HUES64 (cell line): ENCODE measurements at regions not wholly inside any gene's neighbourhood (a gene's known extent, or its start where the extent isn't known, plus 50 kb on each side); places are given as distances from the start of the nearest gene placed in this dataset.
"Not testable (repeated sequence)": the region's sequence is repeated elsewhere in the genome, so short reads cannot be mapped to it uniquely, and the experiment has no call there.

Experiments used
- H3K27ac ChIP-seq: 2 replicates; pipeline ENCODE4 v1.7.0; 2013; ENCODE audit warnings: low read depth, low read length, inconsistent platforms
- H3K27me3 ChIP-seq: 2 replicates; pipeline ENCODE4 v1.6.1; 2013; ENCODE audit warnings: mild to moderate bottlenecking, low read length; ENCODE audit not compliant: insufficient read depth
- H3K36me3 ChIP-seq: 2 replicates; pipeline ENCODE4 v1.6.1; 2013; ENCODE audit warnings: mild to moderate bottlenecking, low read length; ENCODE audit not compliant: insufficient read depth
- H3K4me1 ChIP-seq: 2 replicates; pipeline ENCODE4 v1.6.1; 2013; ENCODE audit warnings: mild to moderate bottlenecking, low read length, moderate library complexity; ENCODE audit not compliant: insufficient read depth
- H3K4me3 ChIP-seq: 2 replicates; pipeline ENCODE4 v1.5.1; 2013; ENCODE audit warnings: mild to moderate bottlenecking, low read length, moderate library complexity
- H3K9ac ChIP-seq: 2 replicates; pipeline ENCODE4 v1.6.1; 2013; ENCODE audit warnings: mild to moderate bottlenecking, low read depth, low read length
- H3K9me3 ChIP-seq: 2 replicates; pipeline ENCODE4 v1.6.1; 2013; ENCODE audit warnings: low read depth, low read length; ENCODE audit not compliant: insufficient read depth
- WGBS: fragments of 150-250, 120-280 bp; methylation state at CpG from one replicate; pipeline ENCODE4 v1.1.7; 2013; ENCODE audit warnings: missing lambda C conversion rate; 5-methylcytosine and 5-hydroxymethylcytosine counted together

- Histone ChIP-seq H3K9ac (no peak overlapping the region), H3K9me3 (no peaks in the 10 kb centered on the region), H3K27ac (no peak overlapping the region), H3K4me1 (no peaks in the 10 kb centered on the region), H3K4me3 (no peak overlapping the region), H3K27me3 (no peaks in the 10 kb centered on the region), H3K36me3 (peaks cover 9% of the 10 kb centered on the region; the same call in 1 of the 2 replicates)
- WGBS: 79% methylated on average over 2 of the region's 3 CpGs
Measured at GRCh38 chrX:122246937-122247336, 937.1 kb upstream of the GRIA3 start.

GRCh38 chrX:122248681-122249080, 935.4 kb upstream of the GRIA3 start:
- Histone ChIP-seq H3K9me3 (no peaks in the 10 kb centered on the region), H3K9ac (no peak overlapping the region), H3K27me3 (no peaks in the 10 kb centered on the region; the same call in 1 of the 2 replicates), H3K4me3 (no peak overlapping the region), H3K36me3 (no peaks in the 10 kb centered on the region), H3K4me1 (no peaks in the 10 kb centered on the region), H3K27ac (no peak overlapping the region)

DNA sequence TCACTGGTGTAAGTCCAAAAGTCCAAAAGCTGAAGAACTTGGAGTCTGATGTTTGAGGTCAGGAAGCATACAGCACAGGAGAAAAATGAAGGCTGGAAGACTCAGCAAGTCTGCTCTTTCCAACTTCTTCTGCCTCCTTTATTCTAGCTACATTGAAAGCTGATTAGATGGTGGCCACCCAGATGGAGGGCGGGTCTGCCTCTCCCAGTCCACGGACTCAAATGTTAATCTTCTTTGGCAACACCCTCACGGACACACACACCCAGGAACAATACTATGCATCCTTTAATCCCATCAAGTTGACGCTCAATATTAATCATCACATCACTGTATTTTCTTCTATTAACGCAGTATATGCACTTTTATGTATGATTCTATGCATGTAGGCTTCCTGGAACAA, 931.6 kb upstream of the GRIA3 start:
- Histone ChIP-seq H3K27me3 (no peaks in the 10 kb centered on the region; the same call in 1 of the 2 replicates), H3K27ac (no peak overlapping the region), H3K4me3 (no peak overlapping the region), H3K36me3 (no peaks in the 10 kb centered on the region), H3K9me3 (no peaks in the 10 kb centered on the region), H3K9ac (no peak overlapping the region), H3K4me1 (no peaks in the 10 kb centered on the region)
- WGBS: 83% methylated on average over 5 of the region's 5 CpGs

DNA sequence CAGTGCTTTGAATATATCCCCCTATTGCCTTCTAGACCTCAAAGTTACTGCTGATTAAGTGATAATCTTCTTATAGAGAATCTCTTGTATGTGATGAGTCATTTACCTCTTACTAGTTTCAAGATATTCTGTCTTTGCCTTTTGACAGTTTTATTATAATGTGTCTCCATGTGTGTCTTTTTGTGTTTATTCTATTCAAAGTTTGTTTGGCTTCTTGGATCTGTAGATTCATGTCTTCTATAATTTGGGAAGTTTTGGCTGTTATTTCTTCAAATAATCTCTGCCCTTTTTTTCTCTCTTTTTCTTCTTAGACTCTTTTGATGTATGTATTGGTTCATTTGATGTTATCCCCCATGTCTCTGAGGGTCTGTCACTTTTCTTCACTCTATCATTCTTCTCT, 915.7 kb upstream of the GRIA3 start:
- no peak overlapping the region for H3K4me3 ChIP-seq
- H3K9me3 ChIP-seq: no peaks in the 10 kb centered on the region
- H3K9ac ChIP-seq: no peak overlapping the region
- H3K27me3 ChIP-seq: no peaks in the 10 kb centered on the region
- H3K36me3 ChIP-seq: no peaks in the 10 kb centered on the region
- H3K27ac ChIP-seq: no peak overlapping the region
- H3K4me1 ChIP-seq: no peaks in the 10 kb centered on the region

- Histone ChIP-seq H3K27ac (no peak overlapping the region), H3K4me3 (no peak overlapping the region), H3K27me3 (no peaks in the 10 kb centered on the region), H3K4me1 (no peaks in the 10 kb centered on the region), H3K9me3 (no peaks in the 10 kb centered on the region), H3K9ac (no peak overlapping the region), H3K36me3 (no peaks in the 10 kb centered on the region)
Measured at GRCh38 chrX:122269243-122269781, 914.8 kb upstream of the GRIA3 start.

- no peak overlapping the region for H3K27ac ChIP-seq
- no peaks in the 10 kb centered on the region for H3K36me3 ChIP-seq
- 96% methylated on average over 5 of the region's 7 CpGs for WGBS
Measured at GRCh38 chrX:122270809-122271494, 913.1 kb upstream of the GRIA3 start.

DNA sequence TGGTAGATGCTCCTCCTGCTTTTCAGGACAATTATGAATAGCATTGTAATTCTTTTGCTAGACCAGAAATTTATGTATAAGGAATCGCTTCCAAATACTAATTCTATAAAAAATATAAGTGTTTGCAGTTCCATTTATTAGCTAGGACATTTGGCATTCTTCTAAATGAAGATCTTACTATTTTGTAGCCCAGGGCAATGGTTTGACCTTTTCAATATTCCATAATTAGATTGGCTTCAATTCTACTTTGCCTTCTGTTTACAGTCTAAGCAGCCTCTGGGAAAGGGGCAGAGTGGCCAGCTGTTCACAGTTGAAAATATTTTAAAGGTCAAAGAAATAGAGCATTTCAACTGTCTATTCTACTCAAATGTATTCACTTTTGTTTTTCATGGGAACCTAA, 912.1 kb upstream of the GRIA3 start:
- WGBS: no CpG with 5 or more reads among the region's 1 CpG
- Histone ChIP-seq H3K27me3 (no peaks in the 10 kb centered on the region), H3K4me1 (no peaks in the 10 kb centered on the region), H3K9ac (no peak overlapping the region), H3K4me3 (no peak overlapping the region), H3K27ac (no peak overlapping the region), H3K9me3 (no peaks in the 10 kb centered on the region), H3K36me3 (no peaks in the 10 kb centered on the region)

More at GRCh38 chrX:122270809-122271494, 913.1 kb upstream of the GRIA3 start:
- H3K4me1 ChIP-seq: no peaks in the 10 kb centered on the region
- no peak overlapping the region for H3K9ac ChIP-seq
- H3K9me3 ChIP-seq: no peaks in the 10 kb centered on the region
- H3K4me3 ChIP-seq: no peak overlapping the region
- no peaks in the 10 kb centered on the region for H3K27me3 ChIP-seq

GRCh38 chrX:122279746-122280145, 904.3 kb upstream of the GRIA3 start:
- Histone ChIP-seq H3K4me1 (no peaks in the 10 kb centered on the region), H3K27ac (no peak overlapping the region), H3K9me3 (no peaks in the 10 kb centered on the region), H3K9ac (no peak overlapping the region), H3K4me3 (no peak overlapping the region), H3K27me3 (no peaks in the 10 kb centered on the region), H3K36me3 (no peaks in the 10 kb centered on the region)
- no CpG with 5 or more reads among the region's 1 CpG for WGBS

- H3K4me1 ChIP-seq, H3K9ac ChIP-seq, H3K9me3 ChIP-seq, H3K27ac ChIP-seq, H3K4me3 ChIP-seq, H3K36me3 ChIP-seq, H3K27me3 ChIP-seq: not testable (repeated sequence)
- 93% methylated on average over 3 of the region's 5 CpGs for WGBS
Measured at GRCh38 chrX:122299822-122300221, 884.3 kb upstream of the GRIA3 start.

DNA sequence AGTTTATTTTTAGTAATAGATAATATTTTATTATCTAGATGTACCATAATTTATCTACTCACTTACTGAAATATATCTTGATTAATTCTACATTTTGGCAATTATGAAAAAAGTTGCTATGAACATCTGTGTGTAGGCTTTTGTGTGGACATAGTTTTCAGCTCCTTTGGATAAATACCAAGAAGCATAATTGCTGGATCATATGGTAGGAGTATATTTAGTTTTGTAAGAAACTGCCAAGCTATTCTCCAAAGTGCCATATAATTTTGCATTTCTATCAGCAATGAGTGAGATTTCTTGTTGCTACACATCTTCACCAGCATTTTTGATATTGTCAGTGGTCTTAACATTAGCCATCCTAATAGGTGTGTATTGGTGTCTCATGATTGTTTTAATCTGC, 882.6 kb upstream of the GRIA3 start:
- Histone ChIP-seq H3K4me3 (no peak overlapping the region), H3K9me3 (no peaks in the 10 kb centered on the region), H3K4me1 (no peaks in the 10 kb centered on the region), H3K27me3 (no peaks in the 10 kb centered on the region), H3K27ac (no peak overlapping the region), H3K36me3 (no peaks in the 10 kb centered on the region), H3K9ac (no peak overlapping the region)

DNA sequence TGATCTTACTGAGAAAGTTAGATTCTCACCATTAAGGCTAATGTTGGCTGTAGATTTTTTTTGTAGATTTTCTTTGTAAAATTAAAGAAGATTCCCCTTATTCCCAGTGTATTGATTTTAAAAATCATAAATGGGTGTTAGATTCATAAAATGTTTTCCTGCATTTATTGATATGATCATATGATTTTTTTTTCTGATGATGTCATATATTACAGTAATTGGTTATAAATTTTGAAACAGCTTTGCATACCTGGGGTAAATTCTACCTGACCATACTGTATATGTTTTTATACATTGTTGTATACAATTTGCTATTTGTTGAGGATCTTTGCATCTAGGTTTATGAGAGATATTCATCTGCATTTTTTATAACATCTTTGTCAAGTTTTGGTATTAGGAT, 880.3 kb upstream of the GRIA3 start:
- Histone ChIP-seq H3K27ac (no peak overlapping the region), H3K9me3 (no peaks in the 10 kb centered on the region), H3K9ac (no peak overlapping the region), H3K4me1 (no peaks in the 10 kb centered on the region), H3K4me3 (no peak overlapping the region), H3K36me3 (no peaks in the 10 kb centered on the region), H3K27me3 (no peaks in the 10 kb centered on the region)

DNA sequence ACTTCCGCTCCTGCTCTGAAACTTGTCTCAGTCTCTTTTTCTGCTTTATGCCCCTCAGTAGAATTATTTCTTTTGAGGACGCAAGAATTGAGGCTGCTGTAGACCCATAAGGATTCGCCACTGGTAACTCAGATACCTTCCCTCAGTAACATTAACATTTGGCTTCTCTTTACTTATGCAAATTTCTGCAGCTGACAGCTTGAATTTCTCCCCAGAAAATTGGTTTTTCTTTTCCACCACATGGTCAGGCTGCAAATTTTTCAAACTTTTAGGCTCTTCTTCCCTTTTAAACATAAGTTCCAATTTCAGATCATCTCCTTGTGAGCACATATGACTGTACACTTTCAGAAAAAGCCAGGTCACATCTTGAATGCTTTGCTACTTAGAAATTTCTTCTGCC, 839.3 kb upstream of the GRIA3 start:
- H3K4me3 ChIP-seq: no peak overlapping the region
- H3K36me3 ChIP-seq: no peaks in the 10 kb centered on the region
- H3K9me3 ChIP-seq: no peaks in the 10 kb centered on the region
- no peaks in the 10 kb centered on the region for H3K4me1 ChIP-seq
- H3K9ac ChIP-seq: no peak overlapping the region
- no peaks in the 10 kb centered on the region for H3K27me3 ChIP-seq
- H3K27ac ChIP-seq: no peak overlapping the region
- WGBS: 89% methylated on average over 3 of the region's 3 CpGs
